Sigmoid colon (tissue), 6 donors: ENCODE measurements at regions not wholly inside any gene's neighbourhood (a gene's known extent, or its start where the extent isn't known, plus 50 kb on each side); places are given as distances from the start of the nearest gene placed in this dataset.
"Not testable (repeated sequence)": the region's sequence is repeated elsewhere in the genome, so short reads cannot be mapped to it uniquely, and the experiment has no call there.

ENCODE experiments used
- DNase-seq: peaks from one replicate; pipeline ENCODE4 v3.0.0-alpha.2; 2019
- H3K27ac ChIP-seq, 4 donors: fragments of 200-600 bp; sonication (generic); one replicate each; pipeline ENCODE4 v1.5.1; 2016 to 2019; ENCODE audit warnings: mild to moderate bottlenecking in 1 of 4
- H3K27me3 ChIP-seq, 3 donors: fragments of 200-600 bp; sonication (generic); one replicate each; pipeline ENCODE4 v1.5.1; 2019; ENCODE audit warnings: mild to moderate bottlenecking in 1 of 3
- H3K36me3 ChIP-seq, 4 donors: fragments of 200-600 bp; sonication (generic); one replicate each; pipeline ENCODE4 v1.5.1; 2016 to 2019
- H3K4me1 ChIP-seq, 4 donors: fragments of 200-600 bp; sonication (generic); one replicate each; pipeline ENCODE4 v1.5.1; 2017 to 2019
- H3K4me3 ChIP-seq, 4 donors: fragments of 200-600 bp; sonication (generic); one replicate each; pipeline ENCODE4 v1.5.1; 2017 to 2019; ENCODE audit warnings: mild to moderate bottlenecking in 2 of 4, moderate library complexity in 1 of 4
- H3K9me3 ChIP-seq, 4 donors: fragments of 200-600 bp in 3 of 4; sonication (generic) in 3 of 4; one replicate each; pipeline versions ENCODE4 v1.5.1 to v1.6.1; 2013 to 2019
- EP300 ChIP-seq, 4 donors: sonication (generic); formaldehyde crosslinking; IDR thresholded peaks; one replicate each; pipeline ENCODE4 v1.6.1; 2017; ENCODE audit warnings: antibody characterized with exemption in 4 of 4
- POLR2A ChIP-seq, 2 donors: fragments of 450-650 bp; IDR thresholded peaks; one replicate each; pipeline ENCODE4 v1.6.1; 2016; ENCODE audit warnings: antibody characterized with exemption in 2 of 2, mild to moderate bottlenecking in 2 of 2, moderate library complexity in 2 of 2
- POLR2AphosphoS5 ChIP-seq, 4 donors: sonication (generic); formaldehyde crosslinking; IDR thresholded peaks; one replicate each; pipeline ENCODE4 v1.6.1; 2017; ENCODE audit warnings: antibody characterized with exemption in 4 of 4
- WGBS, 2 donors: extraction: QIAGEN DNeasy Blood & Tissue Kit; methylation state at CpG; one replicate each; pipeline ENCODE4 v1.1.7; 2013; 5-methylcytosine and 5-hydroxymethylcytosine counted together
- intact Hi-C: fragments of 100-400 bp; cut with DNase I; formaldehyde crosslinking; loops from one replicate; pipeline ENCODE4 v1.15.1; 2023
- TF ChIP-seq, protein P1 (sequence below), 4 experiments: fragments of 450-650 bp in 3 of 4; fragments of 200-600 bp in 1 of 4; IDR thresholded peaks; one replicate each; pipeline ENCODE4 v1.5.1; 2016 to 2019; ENCODE audit warnings: antibody characterized with exemption in 4 of 4, mild to moderate bottlenecking in 3 of 4, moderate library complexity in 2 of 4
- donor health status: healthy with polysubstance abuse.
- donor health status: healthy.

DNA sequence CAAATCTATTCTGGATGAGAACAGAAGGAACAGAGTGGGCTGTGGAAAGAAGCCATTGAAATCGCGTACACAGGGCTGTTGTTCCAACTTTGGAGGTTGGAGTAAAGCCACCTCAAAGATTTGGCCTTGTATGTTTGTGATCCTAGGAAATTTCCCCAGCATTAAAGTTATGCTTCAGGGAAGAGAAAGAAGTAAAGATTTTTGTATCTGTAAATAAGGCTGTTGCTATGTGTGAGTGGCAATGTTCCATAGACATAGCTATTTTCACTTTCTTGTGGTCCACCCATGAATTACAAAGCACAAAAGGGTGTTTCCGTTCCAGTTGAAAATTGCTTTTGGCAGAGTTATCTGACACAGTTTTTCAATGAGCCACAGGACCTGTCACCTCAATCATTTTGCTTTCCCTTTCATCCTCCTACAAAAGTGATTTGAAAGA is 321.3 kb downstream of the TFAP2B start:
- TF ChIP-seq POLR2A (IDR thresholded peaks at IDR 0.05) = no peak
- no peak for TF ChIP-seq POLR2AphosphoS5 (IDR thresholded peaks at IDR 0.05)
- TF ChIP-seq, protein P1, sequence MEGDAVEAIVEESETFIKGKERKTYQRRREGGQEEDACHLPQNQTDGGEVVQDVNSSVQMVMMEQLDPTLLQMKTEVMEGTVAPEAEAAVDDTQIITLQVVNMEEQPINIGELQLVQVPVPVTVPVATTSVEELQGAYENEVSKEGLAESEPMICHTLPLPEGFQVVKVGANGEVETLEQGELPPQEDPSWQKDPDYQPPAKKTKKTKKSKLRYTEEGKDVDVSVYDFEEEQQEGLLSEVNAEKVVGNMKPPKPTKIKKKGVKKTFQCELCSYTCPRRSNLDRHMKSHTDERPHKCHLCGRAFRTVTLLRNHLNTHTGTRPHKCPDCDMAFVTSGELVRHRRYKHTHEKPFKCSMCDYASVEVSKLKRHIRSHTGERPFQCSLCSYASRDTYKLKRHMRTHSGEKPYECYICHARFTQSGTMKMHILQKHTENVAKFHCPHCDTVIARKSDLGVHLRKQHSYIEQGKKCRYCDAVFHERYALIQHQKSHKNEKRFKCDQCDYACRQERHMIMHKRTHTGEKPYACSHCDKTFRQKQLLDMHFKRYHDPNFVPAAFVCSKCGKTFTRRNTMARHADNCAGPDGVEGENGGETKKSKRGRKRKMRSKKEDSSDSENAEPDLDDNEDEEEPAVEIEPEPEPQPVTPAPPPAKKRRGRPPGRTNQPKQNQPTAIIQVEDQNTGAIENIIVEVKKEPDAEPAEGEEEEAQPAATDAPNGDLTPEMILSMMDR (IDR thresholded peaks at IDR 0.05) = no peak
- TF ChIP-seq EP300 (IDR thresholded peaks at IDR 0.05) = no peak
- Histone ChIP-seq H3K36me3 (no peaks in the 10 kb centered on the region), H3K9me3 (no peaks in the 10 kb centered on the region), H3K27me3 (no peaks in the 10 kb centered on the region), H3K27ac (no peak overlapping the region), H3K4me3 (no peak overlapping the region), H3K4me1 (no peaks in the 10 kb centered on the region)
- intact Hi-C loops = no loop called here
- no peak for DNase-seq
- 36 to 79% methylated on average over 3 of the region's 3 CpGs for WGBS, 2 donors

DNA sequence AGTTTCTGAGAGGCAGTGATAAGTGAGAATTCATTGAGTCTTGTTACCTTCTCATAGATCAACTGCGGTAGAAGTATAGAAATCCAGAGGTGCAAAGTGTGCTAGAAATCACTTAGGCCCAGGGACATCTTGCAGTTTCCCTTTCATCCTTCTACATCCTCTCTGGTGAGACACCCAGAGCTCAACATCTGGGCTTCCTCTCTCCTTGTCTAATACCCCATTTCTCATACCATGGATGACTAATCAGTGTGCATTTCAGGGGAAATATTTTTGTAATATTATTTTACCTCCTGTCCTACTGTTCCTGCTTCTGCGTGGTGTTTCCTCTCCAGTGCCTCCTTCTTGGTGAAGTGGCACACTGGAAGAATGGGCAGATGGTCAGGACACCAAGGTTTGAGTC is 322.4 kb downstream of the TFAP2B start:
- Histone ChIP-seq H3K27me3 (no peaks in the 10 kb centered on the region), H3K9me3 (no peaks in the 10 kb centered on the region), H3K36me3 (no peaks in the 10 kb centered on the region), H3K4me3 (no peak overlapping the region), H3K4me1 (no peaks in the 10 kb centered on the region), H3K27ac (no peak overlapping the region)
- 84 to 92% methylated on average over 2 of the region's 2 CpGs for WGBS, 2 donors
- DNase-seq = no peak
- intact Hi-C loops = no loop called here
- no peak for TF ChIP-seq POLR2AphosphoS5 (IDR thresholded peaks at IDR 0.05)
- TF ChIP-seq, protein P1 (IDR thresholded peaks at IDR 0.05) = no peak
- TF ChIP-seq EP300 (IDR thresholded peaks at IDR 0.05) = no peak
- TF ChIP-seq POLR2A (IDR thresholded peaks at IDR 0.05) = no peak

DNA sequence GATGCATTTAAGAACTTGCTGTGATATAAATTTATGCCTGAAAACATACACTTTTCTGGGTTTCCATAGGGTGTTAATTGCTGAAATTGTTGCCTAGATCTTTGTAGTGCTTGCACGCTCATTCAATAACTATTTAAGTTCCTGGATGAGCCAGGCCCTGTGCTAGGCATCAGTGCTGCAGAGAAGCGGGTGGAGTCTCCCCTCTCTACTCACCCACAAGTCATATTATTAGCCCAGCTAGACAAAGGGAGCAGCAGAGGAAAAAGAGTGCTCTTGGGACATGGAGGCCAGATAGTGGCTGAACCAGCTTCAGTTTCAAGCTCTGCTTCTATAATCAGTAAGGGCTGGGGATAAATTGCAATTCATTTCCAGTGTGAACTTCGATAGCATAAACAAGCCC is 329.1 kb downstream of the TFAP2B start:
- Histone ChIP-seq H3K4me3 (no peak overlapping the region), H3K9me3 (no peaks in the 10 kb centered on the region), H3K4me1 (no peaks in the 10 kb centered on the region), H3K27ac (no peak overlapping the region), H3K27me3 (no peaks in the 10 kb centered on the region), H3K36me3 (no peaks in the 10 kb centered on the region)
- TF ChIP-seq, protein P1 (IDR thresholded peaks at IDR 0.05) = no peak
- TF ChIP-seq EP300 (IDR thresholded peaks at IDR 0.05) (no peak), POLR2AphosphoS5 (IDR thresholded peaks at IDR 0.05) (no peak), POLR2A (IDR thresholded peaks at IDR 0.05) (no peak)
- DNase-seq = no peak
- intact Hi-C loops = no loop called here
- 79 to 84% methylated on average over 3 of the region's 3 CpGs for WGBS, 2 donors

DNA sequence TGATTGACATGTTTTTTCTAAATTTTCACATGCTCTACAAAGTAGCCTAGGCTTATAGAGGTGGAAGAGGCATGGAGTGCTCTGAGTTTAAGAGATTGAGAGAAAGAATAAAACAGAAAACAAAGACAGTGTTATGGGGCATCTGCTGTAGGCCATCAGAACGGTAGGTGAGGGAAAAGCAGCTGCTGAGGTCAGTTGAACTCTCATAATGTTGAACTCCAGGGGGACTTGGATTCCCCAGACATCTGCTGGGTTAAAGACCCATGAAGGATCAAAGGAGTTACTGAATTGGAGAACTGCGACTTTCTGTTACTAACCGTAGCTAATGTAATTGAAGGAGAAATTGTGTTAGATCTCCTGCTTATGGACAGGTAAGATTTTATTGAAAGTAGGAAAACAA is 333.9 kb downstream of the TFAP2B start:
- DNase-seq = no peak
- no peak for TF ChIP-seq EP300 (IDR thresholded peaks at IDR 0.05)
- no peak for TF ChIP-seq POLR2AphosphoS5 (IDR thresholded peaks at IDR 0.05)
- TF ChIP-seq, protein P1 (IDR thresholded peaks at IDR 0.05) = no peak
- TF ChIP-seq POLR2A (IDR thresholded peaks at IDR 0.05) = no peak
- Histone ChIP-seq H3K9me3 (no peaks in the 10 kb centered on the region), H3K4me1 (no peaks in the 10 kb centered on the region), H3K36me3 (no peaks in the 10 kb centered on the region), H3K27me3 (no peaks in the 10 kb centered on the region), H3K4me3 (no peak overlapping the region), H3K27ac (no peak overlapping the region)
- intact Hi-C loops = no loop called here
- WGBS, 2 donors = 70 to 80% methylated on average over 3 of the region's 3 CpGs

DNA sequence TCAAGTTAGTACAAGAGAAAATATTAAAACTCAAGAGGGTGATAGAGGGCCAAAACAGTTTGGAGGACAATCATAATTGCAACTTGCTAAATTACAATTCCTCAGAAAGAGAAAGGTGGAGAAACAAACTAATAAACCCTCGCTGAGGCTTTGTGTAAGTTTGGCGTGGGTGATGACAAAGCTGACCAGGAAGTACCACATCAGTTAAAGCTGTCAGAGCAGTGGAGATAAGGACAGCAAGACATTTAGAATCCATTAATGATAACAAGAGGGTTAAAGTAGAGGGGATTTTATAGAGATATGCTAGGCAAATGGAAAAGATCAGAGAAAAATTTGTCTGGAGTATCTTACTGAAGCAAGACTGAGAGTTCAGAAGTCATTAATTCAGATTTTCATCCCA is 334.4 kb downstream of the TFAP2B start:
- no peak overlapping the region for H3K4me3 ChIP-seq
- TF ChIP-seq, protein P1 (IDR thresholded peaks at IDR 0.05) = no peak
- TF ChIP-seq EP300 (IDR thresholded peaks at IDR 0.05) (no peak), POLR2A (IDR thresholded peaks at IDR 0.05) (no peak), POLR2AphosphoS5 (IDR thresholded peaks at IDR 0.05) (no peak)
- no peaks in the 10 kb centered on the region for H3K36me3 ChIP-seq
- no peak overlapping the region for H3K27ac ChIP-seq
- H3K9me3 ChIP-seq = no peaks in the 10 kb centered on the region
- 11 to 40% methylated on average over 2 of the region's 2 CpGs for WGBS, 2 donors
- no peaks in the 10 kb centered on the region for H3K4me1 ChIP-seq
- H3K27me3 ChIP-seq = no peaks in the 10 kb centered on the region
- no peak for DNase-seq
- intact Hi-C loops = no loop called here

DNA sequence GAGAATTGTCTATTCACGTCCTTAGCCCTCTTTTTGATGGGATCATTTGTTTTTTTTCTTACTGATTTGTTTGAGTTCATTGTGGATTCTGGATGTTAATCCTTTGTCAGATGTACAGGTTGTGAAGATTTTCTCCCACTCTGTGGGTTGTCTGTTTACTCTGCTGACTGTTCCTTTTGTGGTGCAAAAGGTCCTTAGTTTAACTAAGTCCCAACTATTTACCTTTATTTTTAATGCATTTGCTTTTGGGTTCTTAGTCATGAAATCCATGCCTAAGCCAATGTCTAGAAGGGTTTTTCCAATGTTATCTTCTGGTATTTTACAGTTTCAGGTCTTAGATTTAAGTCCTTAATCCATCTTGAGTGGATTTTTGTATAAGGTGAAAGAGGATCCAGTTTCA is 336.3 kb downstream of the TFAP2B start:
- DNase-seq, intact Hi-C loops, H3K36me3 ChIP-seq, H3K4me1 ChIP-seq, H3K4me3 ChIP-seq, H3K27me3 ChIP-seq, H3K9me3 ChIP-seq, H3K27ac ChIP-seq: not testable (repeated sequence)
- 85 to 86% methylated on average over 1 of the region's 1 CpG for WGBS, 2 donors

DNA sequence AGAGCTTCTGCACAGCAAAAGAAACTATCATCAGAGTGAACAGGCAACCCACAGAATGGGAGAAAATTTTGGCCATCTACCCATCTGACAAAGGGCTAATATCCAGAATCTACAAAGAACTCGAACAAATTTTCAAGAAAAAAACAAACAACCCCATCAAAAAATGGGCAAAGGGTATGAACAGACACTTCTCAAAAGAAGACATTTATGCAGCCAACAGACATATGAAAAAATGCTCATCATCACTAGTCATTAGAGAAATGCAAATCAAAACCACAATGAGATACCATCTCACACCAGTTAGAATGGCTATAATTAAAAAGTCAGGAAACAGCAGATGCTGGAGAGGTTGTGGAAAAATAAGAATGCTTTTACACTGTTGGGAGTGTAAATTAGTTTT is 340.6 kb downstream of the TFAP2B start:
- H3K4me3 ChIP-seq, DNase-seq, H3K4me1 ChIP-seq, H3K9me3 ChIP-seq, H3K27me3 ChIP-seq, H3K36me3 ChIP-seq, intact Hi-C loops, H3K27ac ChIP-seq: not testable (repeated sequence)
- 63% methylated on average over 1 of the region's 1 CpG for WGBS, 2 donors
